Astrocyte (in vitro differentiated cells and primary cell): ENCODE measurements at regions not wholly inside any gene's neighbourhood (a gene's known extent, or its start where the extent isn't known, plus 50 kb on each side); places are given as distances from the start of the nearest gene placed in this dataset.

Source experiments
- DNase-seq: peaks from one replicate; pipeline ENCODE4 v3.0.0-alpha.2; 2010; ENCODE audit warnings: low read depth
- FAIRE-seq: peaks from 2 replicates; lab custom pipeline; 2011; peaks lifted over from hg19 to GRCh38; lab: Jason Lieb, UNC
- H2AFZ ChIP-seq: 2 replicates; pipeline ENCODE4 v1.6.0; 2012; ENCODE audit warnings: low read depth, low read length, inconsistent platforms
- H3K27ac ChIP-seq: 2 replicates; pipeline ENCODE4 v1.5.1; 2011; ENCODE audit warnings: low read depth, low read length, inconsistent platforms
- H3K27me3 ChIP-seq: 2 replicates; pipeline ENCODE4 v1.6.0; 2011; ENCODE audit warnings: low read length, inconsistent platforms; ENCODE audit not compliant: insufficient read depth
- H3K36me3 ChIP-seq: 2 replicates; pipeline ENCODE4 v1.5.1; 2011; ENCODE audit warnings: low read length, inconsistent platforms; ENCODE audit not compliant: insufficient read depth
- H3K4me1 ChIP-seq: 2 replicates; pipeline ENCODE4 v1.5.1; 2011; ENCODE audit warnings: low read length, inconsistent platforms; ENCODE audit not compliant: insufficient read depth
- H3K4me2 ChIP-seq: 2 replicates; pipeline ENCODE4 v1.6.0; 2012; ENCODE audit warnings: low read length, inconsistent platforms
- H3K4me3 ChIP-seq: 2 replicates; pipeline ENCODE4 v1.5.1; 2011; ENCODE audit warnings: low read depth, mild to moderate bottlenecking, low read length, inconsistent platforms; ENCODE audit not compliant: insufficient read depth
- H3K79me2 ChIP-seq: 2 replicates; pipeline ENCODE4 v1.6.0; 2012; ENCODE audit warnings: mild to moderate bottlenecking, low read length, inconsistent platforms; ENCODE audit not compliant: insufficient read depth
- H3K9ac ChIP-seq: 2 replicates; pipeline ENCODE4 v1.6.0; 2012; ENCODE audit warnings: mild to moderate bottlenecking, low read length, inconsistent platforms
- H3K9me3 ChIP-seq: 2 replicates; pipeline ENCODE4 v1.5.1; 2012; ENCODE audit warnings: low read depth, mild to moderate bottlenecking, low read length, inconsistent platforms; ENCODE audit not compliant: insufficient read depth
- H4K20me1 ChIP-seq: 2 replicates; pipeline ENCODE4 v1.6.0; 2012; ENCODE audit warnings: low read length, inconsistent platforms; ENCODE audit not compliant: insufficient read depth
- H3K27ac Mint-ChIP-seq: one replicate; pipeline ENCODE4 v1.8.0; 2021; ENCODE audit warnings: mild to moderate bottlenecking, mixed read lengths; ENCODE audit not compliant: unreplicated experiment
- H3K27me3 Mint-ChIP-seq: one replicate; pipeline ENCODE4 v1.8.0; 2021; ENCODE audit warnings: low read depth, mixed read lengths; ENCODE audit not compliant: unreplicated experiment
- H3K36me3 Mint-ChIP-seq: one replicate; pipeline ENCODE4 v1.8.0; 2021; ENCODE audit warnings: low read depth, mixed read lengths; ENCODE audit not compliant: unreplicated experiment
- H3K4me1 Mint-ChIP-seq: one replicate; pipeline ENCODE4 v1.8.0; 2021; ENCODE audit warnings: low read depth, mixed read lengths; ENCODE audit not compliant: unreplicated experiment
- H3K4me3 Mint-ChIP-seq: one replicate; pipeline ENCODE4 v1.8.0; 2021; ENCODE audit warnings: mild to moderate bottlenecking, moderate library complexity, mixed read lengths; ENCODE audit not compliant: unreplicated experiment
- H3K9me3 Mint-ChIP-seq: one replicate; pipeline ENCODE4 v1.8.0; 2021; ENCODE audit warnings: mild to moderate bottlenecking, mixed read lengths; ENCODE audit not compliant: unreplicated experiment
- EZH2 ChIP-seq: IDR thresholded peaks from 2 replicates; pipeline ENCODE4 v1.6.1; 2012; ENCODE audit warnings: mild to moderate bottlenecking, low read length, inconsistent platforms; ENCODE audit not compliant: insufficient read depth
- TF ChIP-seq, protein P1 (sequence below): IDR thresholded peaks from 2 replicates; pipeline ENCODE4 v1.5.1; 2011; ENCODE audit warnings: low read depth, mild to moderate bottlenecking, inconsistent platforms, low read length, moderate library complexity; ENCODE audit not compliant: insufficient read depth

DNA sequence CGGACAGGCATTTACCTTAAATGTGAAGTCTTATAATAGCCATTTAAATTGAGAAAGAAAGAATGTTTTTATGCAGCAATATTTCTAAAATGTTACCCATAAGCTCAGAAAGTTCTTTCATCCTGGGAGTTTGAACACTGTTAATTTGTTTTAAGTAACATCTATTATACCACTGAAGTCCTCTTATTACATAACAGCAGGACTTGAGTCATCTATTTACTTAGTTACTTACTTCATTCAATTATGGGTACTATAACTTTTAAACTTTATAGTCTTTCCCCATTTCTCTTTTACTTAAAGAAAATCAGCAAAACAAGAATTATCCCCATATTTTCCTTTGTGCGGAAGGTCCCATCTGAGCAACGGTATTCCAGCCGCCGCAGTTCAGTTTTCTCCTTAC is 473.1 kb downstream of the ETNK1 start:
- Histone ChIP-seq H4K20me1 (no peaks in the 10 kb centered on the region), H3K4me2 (no peak overlapping the region), H3K27me3 (no peaks in the 10 kb centered on the region), H3K4me1 (peaks cover 4% of the 10 kb centered on the region), H3K4me3 (no peak overlapping the region), H3K79me2 (no peaks in the 10 kb centered on the region), H3K36me3 (no peaks in the 10 kb centered on the region), H3K9me3 (no peaks in the 10 kb centered on the region), H2AFZ (no peak overlapping the region), H3K9ac (no peak overlapping the region), H3K27ac (no peak overlapping the region)
- Mint-ChIP-seq H3K4me1 (peaks cover 17% of the 10 kb centered on the region), H3K36me3 (no peaks in the 10 kb centered on the region), H3K9me3 (no peaks in the 10 kb centered on the region), H3K27me3 (no peaks in the 10 kb centered on the region), H3K4me3 (no peak overlapping the region), H3K27ac (no peak overlapping the region)
- DNase-seq (peak; percentile 14), FAIRE-seq (no peak)
- TF ChIP-seq EZH2 = no peak
- TF ChIP-seq, protein P1, sequence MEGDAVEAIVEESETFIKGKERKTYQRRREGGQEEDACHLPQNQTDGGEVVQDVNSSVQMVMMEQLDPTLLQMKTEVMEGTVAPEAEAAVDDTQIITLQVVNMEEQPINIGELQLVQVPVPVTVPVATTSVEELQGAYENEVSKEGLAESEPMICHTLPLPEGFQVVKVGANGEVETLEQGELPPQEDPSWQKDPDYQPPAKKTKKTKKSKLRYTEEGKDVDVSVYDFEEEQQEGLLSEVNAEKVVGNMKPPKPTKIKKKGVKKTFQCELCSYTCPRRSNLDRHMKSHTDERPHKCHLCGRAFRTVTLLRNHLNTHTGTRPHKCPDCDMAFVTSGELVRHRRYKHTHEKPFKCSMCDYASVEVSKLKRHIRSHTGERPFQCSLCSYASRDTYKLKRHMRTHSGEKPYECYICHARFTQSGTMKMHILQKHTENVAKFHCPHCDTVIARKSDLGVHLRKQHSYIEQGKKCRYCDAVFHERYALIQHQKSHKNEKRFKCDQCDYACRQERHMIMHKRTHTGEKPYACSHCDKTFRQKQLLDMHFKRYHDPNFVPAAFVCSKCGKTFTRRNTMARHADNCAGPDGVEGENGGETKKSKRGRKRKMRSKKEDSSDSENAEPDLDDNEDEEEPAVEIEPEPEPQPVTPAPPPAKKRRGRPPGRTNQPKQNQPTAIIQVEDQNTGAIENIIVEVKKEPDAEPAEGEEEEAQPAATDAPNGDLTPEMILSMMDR = no peak

DNA sequence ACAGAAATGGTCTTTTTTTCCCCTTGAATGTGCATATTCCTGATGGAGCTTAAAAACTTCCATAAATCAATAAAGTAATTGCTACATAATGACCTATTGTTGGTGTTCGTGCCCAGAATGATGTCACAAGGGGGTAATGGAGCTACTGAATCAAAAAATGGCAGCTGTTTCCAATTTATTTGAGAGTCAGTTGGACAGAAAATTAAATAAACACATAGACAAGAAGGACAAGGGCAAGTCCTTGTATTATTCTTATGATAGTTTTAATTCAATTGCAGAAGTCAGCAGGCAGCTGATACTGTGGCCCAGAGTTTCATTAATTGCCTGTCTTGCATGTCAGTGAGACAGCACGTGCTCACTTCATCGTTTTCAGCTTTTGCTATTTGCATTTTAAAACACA is 473.5 kb downstream of the ETNK1 start:
- H3K27ac Mint-ChIP-seq = no peak overlapping the region
- no peak overlapping the region for H3K4me2 ChIP-seq
- H3K9me3 ChIP-seq = no peaks in the 10 kb centered on the region
- H3K79me2 ChIP-seq = no peaks in the 10 kb centered on the region
- H4K20me1 ChIP-seq = no peaks in the 10 kb centered on the region
- H3K9me3 Mint-ChIP-seq = no peaks in the 10 kb centered on the region
- DNase-seq = peak; percentile 42
- TF ChIP-seq EZH2 = no peak
- TF ChIP-seq, protein P1 = no peak
- peaks cover 4% of the 10 kb centered on the region for H3K4me1 ChIP-seq
- H3K4me3 Mint-ChIP-seq = no peak overlapping the region
- H3K27me3 Mint-ChIP-seq = no peaks in the 10 kb centered on the region
- no peak overlapping the region for H2AFZ ChIP-seq
- no peak overlapping the region for H3K27ac ChIP-seq
- H3K36me3 Mint-ChIP-seq = no peaks in the 10 kb centered on the region
- no peak for FAIRE-seq
- no peak overlapping the region for H3K4me3 ChIP-seq
- H3K36me3 ChIP-seq = no peaks in the 10 kb centered on the region
- H3K4me1 Mint-ChIP-seq = peaks cover 17% of the 10 kb centered on the region
- no peaks in the 10 kb centered on the region for H3K27me3 ChIP-seq
- H3K9ac ChIP-seq = no peak overlapping the region

DNA sequence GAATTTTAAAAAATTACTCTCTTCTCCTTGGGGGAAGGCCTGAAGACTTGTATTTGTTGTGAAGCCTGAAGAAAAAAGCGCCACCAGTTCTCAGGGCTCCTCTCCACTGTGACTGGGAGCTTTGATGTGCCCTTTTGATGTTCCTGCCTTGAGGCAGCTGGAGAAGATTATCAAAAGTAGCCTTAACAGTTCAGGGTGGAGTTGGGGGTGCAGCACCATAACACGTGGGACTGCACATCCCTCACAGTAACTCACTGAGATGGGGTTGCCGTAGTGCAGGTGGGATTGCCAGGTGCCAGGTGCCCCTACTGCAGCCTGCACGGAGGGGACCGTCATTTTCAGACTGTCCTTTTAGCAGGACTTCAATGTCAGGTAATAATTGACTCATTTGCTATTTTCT is 474.1 kb downstream of the ETNK1 start:
- H3K4me1 Mint-ChIP-seq = peaks cover 17% of the 10 kb centered on the region
- no peak overlapping the region for H3K4me3 ChIP-seq
- peaks cover 4% of the 10 kb centered on the region for H3K4me1 ChIP-seq
- H3K27me3 ChIP-seq = no peaks in the 10 kb centered on the region
- H3K36me3 Mint-ChIP-seq = no peaks in the 10 kb centered on the region
- no peak overlapping the region for H3K27ac ChIP-seq
- H3K4me3 Mint-ChIP-seq = no peak overlapping the region
- no peaks in the 10 kb centered on the region for H3K27me3 Mint-ChIP-seq
- H3K36me3 ChIP-seq = no peaks in the 10 kb centered on the region
- no peaks in the 10 kb centered on the region for H4K20me1 ChIP-seq
- FAIRE-seq (no peak), DNase-seq (no peak)
- H3K9ac ChIP-seq = no peak overlapping the region
- TF ChIP-seq, protein P1 = no peak
- H3K9me3 ChIP-seq = no peaks in the 10 kb centered on the region
- H3K9me3 Mint-ChIP-seq = no peaks in the 10 kb centered on the region
- no peak overlapping the region for H3K4me2 ChIP-seq
- H2AFZ ChIP-seq = no peak overlapping the region
- no peak overlapping the region for H3K27ac Mint-ChIP-seq
- no peaks in the 10 kb centered on the region for H3K79me2 ChIP-seq
